Activated CD4-positive, alpha-beta T cell treated with anti-CD3 and anti-CD28 coated beads, Interleukin-2, Interleukin-6, amounts not matched to agents 100 ng/mL and 50 ng/mL, durations not matched to agents 16 hours and 8 hours (primary cell): ENCODE measurements at regions not wholly inside any gene's neighbourhood (a gene's known extent, or its start where the extent isn't known, plus 50 kb on each side); places are given as distances from the start of the nearest gene placed in this dataset.
"Not testable (repeated sequence)": the region's sequence is repeated elsewhere in the genome, so short reads cannot be mapped to it uniquely, and the experiment has no call there.

ENCODE experiments used
- DNase-seq: peaks from one replicate; pipeline ENCODE4 v3.0.0-alpha.2; 2020

DNA sequence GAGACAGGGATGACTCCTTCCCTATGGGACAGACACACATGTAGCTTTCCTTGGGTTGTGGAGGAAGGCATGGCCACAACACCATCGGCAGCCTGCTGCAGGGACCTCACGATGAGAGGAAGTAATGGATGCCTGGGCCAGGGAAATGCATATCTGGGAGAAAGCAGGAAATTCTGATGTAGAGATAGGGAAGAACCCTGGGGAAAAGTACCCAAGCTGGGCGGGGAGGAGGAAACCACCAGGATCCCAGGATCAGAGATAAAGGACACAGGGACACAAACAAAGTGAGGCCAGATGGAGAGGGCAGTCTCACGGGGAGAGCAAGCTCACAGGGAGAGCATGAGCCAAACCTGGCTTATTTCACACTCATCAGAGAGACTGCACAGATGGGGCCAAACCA is 294.7 kb upstream of the TEKT4 start:
- not testable (repeated sequence) for DNase-seq

DNA sequence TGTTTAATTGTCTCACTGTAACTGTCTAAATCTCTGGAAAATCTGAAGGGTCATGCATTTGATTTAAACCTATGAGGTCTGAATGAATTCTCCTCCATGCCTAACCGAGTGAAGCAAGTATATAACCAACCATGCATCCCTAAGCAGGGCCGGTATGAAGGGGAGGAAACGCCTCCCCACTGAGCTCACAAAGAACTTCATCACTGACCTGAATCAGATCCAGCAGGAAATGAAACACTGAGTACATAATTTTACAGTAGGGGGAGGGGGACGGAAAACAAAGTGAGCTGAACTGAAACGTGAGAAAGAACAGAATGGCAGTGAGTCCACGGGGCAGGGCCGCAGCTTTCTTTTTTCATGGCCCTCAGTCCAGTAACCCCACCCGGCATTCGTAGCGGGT is 294.1 kb upstream of the TEKT4 start:
- DNase-seq: peak; percentile 9

DNA sequence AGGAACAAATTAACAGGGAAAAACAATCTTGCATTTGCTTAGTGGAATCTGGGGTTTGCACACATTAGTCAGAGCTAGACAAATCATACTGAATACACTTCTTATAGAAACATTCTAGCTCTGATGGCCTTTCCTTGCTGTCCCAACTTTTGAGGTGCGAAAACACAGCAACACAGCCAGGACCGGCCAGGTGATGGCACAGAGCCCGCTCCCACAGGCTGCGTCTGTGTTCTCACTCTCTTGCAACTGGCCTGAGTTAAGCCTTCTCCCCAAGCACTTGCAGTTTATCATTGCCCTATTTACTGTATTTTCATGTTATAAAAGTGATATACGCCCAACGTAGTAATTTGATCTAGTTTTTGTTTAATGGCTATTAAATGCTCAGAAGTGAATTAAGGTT is 292.0 kb upstream of the TEKT4 start:
- not testable (repeated sequence) for DNase-seq

DNA sequence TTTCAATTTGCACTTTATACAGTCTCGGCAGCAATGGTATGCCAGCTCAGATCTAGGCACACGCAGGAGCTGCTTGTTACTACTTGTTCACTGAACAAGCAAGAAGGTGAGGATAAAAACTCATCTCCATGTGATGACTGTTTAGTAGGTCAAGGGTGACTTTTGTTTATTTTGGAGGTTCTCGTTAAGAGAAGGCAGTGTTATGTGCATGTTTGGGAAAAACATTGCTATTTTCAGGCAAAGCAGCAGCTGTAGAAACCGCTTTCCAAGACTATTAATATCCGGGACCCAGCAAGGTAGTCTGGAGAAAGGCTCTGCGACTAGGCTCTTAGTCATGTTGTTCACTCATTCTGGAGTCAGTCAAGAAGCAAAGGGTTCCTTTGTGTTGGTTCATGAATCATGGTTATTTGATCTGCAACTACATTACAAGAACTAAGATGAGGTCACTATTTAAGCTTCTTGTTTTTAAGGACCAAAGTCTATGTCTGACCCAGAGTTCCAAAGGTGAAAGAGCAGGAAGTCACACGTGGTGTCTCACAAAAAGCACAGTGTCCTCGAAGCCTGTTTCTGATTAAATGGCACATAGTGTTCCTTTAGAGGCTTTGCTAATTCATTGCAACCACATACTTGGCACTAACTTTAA is 288.0 kb upstream of the TEKT4 start:
- not testable (repeated sequence) for DNase-seq

DNA sequence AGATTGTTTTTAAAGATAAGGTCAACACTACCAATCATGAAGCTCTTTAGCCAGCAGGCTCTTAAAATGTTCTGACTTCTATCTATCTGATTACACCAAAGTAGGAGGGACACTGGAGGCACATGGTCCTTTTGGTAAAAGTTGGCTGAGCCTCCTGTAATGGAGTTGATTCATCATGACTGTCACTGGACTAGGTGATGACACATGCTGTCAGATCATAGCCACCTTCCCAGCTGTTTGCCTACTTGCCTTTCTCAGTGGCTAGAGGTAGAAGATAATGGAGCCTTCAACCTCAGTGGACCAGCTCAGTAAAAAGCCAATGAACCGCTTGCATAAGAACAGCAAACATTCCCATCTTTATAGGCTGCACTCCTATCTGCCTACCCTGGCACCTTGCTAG is 286.7 kb upstream of the TEKT4 start:
- not testable (repeated sequence) for DNase-seq

DNA sequence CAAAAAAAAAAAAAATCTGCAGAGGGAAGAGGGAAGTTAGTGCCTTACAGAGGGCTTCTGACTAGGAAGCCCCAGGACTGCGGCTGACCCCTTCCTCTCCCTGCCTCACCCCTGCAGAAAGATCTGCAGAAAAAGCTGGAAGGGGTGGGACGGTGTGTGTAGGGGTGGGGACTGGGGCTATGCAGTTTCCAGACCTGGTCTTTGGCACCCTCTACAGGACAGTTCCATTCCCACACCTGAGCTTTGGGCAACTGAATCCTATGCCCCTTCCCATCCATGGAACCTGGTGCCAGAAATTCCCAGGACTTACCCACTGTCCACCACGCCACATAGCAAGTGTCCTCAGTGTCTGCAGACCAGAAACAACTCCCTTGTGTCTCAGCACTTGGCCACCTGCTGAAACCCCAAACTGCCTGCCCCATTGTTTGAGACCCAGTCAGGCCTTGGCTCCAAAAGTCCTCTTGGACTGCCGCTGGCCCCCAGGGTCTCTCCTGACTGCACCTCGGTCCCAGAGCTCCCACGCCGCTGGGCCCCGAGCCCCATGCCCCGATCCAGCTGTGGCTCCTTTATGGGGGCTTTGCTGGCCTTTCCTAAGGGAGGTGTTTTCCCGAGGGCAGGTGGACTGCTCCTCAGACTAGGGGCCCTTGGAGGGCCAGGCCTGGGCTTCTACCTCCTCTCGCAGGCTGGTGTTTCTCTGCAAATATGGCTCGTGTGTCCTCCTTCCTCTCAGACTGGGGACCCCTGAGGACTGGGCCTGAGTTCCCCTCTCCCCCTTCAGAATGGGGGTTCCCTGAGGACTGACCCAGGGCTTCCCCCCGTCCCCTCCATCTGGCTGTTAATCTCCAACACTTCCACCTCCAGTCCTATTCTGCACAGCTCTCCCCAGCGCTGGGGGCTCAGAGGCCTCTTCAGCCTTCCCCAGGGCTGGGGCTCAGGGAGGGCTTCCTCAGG is 284.9 kb upstream of the TEKT4 start:
- peak; percentile 28 for DNase-seq

DNA sequence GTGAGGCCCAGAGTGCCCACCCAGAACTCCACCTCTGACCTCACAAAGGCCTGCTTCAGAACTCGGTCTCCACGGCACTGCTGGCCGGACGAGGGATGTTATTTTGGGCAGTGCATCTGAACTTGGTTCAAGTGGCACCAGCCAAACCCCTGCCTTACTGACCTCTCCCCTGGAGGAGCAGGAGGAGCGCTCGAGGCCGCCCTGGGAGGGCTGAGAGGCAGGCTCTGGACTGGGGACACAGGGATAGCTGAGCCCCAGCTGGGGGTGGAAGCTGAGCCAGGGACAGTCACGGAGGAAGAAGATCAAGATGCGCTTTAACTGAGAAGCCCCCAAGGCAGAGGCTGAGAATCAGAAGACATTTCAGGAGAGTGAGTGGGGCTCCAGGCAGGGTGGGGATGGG is 284.2 kb upstream of the TEKT4 start:
- not testable (repeated sequence) for DNase-seq

DNA sequence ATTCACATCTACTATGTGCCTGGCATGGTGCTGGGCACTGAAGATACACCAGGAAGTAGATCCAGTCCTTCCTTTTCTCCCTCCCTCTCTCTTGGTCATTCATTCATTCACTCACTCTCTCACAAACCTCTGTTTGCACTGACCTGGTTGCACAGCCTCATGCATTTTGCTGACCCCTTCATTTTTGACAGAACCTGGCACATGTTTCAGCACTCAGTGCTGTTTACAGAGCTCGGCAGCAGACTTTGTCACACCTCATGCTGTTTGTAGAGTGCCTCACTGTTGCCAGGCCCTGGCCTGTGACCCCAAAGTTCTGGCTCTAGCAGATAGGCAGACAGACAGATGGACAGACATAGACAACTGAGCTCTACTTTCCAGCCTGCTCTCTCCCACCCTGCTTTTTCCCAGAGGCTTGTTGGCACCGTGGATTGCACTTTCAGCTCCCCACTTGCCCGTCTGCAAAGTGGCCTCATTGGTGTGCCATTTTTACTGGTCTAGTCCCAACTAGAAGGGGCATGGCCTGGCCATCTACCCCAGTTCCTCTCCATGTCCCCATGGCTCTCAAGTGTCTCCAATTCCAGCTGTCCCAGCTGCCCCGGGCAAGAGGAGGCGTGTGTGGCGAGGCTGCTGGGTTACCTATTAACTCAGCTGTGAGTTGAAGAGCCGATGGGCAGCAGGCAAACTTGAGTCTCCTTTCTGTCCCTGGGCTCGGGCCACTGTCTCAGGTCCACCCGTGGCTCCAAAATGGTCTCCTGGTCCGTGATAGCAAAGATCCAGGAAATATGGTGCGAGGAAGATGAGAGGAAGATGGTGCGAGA is 277.0 kb upstream of the TEKT4 start:
- not testable (repeated sequence) for DNase-seq

DNA sequence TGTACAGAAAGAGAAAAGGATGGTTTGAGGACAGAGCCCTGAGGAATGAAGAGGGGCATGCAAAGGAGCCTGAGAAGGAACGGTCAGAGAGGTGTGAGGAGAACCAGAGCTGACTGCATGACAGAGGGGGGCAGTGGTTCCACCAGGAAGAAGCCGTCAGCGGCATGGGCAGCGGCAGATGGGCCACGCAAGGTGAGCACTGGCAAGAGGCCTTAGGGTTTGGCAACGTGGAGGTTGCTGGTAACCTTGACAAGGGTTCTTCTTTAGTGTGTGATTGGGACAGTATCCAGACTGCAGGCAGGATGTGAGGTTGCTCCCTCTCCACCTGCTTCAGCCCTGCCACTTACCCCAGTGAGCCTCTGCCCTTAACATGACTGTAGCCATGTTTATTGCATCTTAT is 275.3 kb upstream of the TEKT4 start:
- not testable (repeated sequence) for DNase-seq

DNA sequence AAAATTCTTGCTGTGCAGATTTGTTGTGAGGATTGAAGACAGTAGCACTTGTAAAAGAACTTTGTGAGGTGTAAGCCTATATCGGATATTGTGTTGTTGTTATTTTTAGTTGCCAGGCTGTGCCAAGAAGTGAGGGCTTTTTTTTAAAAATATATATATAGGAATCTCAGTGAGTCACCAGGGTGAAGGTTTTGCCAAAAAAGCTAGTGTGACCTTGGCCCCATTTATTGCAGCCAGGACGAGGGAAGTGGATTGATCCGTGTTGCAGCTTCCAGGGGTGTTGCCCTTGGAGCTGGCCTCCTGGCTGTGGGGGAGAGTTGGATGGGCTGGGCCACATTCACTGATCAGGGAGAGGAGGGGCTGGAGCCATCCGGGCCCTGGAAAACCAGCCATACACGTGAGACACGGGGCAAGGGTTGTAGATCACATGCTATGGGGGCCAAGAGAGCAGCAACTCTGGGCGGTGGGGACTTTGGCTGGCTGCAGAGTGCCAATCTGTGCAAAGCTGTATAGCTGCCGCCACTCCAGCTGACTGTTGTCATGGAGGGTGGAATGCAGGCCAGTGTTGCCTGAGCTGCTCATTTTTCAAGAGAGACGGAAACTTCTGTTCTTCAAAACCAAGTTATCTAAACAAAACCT is 273.0 kb upstream of the TEKT4 start:
- not testable (repeated sequence) for DNase-seq

DNA sequence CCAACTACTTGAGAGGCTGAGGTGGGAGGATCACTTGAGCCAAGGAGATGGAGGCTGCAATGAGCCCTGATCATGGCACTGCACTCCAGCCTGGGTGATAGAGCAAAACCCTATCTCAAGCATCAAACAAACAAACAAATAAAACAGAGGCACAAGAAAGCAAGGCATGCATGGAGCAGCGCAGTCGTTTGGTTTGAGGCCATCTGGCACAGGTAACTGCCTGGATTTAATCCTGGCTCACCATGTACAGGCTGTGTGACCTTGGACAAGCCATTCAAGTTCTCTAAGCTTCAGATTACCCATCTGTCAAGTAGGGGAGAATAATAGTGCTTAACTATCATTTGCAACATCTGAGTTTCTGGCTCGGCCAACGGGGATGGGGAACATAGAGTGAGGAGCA is 270.3 kb upstream of the TEKT4 start:
- not testable (repeated sequence) for DNase-seq

DNA sequence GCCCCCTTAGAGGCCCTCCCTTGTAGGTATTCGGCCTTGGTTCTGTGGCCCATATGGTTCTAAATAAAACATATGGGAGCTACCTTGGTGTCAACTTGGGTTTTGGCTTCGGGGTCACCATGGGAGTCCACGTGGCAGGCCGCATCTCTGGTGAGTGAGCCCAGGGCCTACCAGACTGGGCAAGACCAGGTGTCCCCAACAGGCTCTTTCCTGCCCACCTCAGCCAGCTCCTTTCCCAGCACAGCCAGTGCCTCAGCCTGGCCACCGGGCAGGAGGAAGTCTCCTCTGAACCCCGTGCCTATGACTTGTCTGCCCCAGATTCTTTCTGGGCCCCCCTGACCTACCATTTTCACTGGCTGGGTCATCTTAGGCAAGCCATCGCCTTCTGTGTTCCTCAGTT is 268.8 kb upstream of the TEKT4 start:
- no peak for DNase-seq

DNA sequence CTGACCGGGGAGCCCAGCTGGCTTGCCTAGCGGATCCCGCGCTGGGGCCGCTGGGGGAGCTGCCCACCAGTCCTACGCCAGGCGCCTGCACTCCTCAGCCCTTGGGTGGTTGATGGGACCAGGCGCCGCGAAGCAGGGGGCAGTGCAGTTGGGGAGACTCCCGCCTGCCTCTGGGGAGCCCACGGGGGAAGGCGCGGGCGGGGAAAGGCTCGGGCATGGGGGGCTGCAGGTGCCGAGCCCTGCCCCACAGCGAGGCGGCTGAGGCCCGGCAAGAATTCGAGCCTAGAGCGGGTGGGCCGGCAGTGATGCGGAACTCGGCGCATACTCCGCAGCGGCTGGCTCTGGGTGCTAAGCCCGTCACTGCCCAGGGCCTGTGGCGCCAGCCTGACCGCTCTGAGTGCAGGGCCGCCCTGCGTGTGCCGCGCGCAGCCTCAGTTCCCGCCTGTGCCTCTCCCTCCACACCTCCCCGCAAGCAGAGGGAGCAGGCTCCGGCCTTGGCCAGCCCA is 249.1 kb upstream of the TEKT4 start:
- no peak for DNase-seq

DNA sequence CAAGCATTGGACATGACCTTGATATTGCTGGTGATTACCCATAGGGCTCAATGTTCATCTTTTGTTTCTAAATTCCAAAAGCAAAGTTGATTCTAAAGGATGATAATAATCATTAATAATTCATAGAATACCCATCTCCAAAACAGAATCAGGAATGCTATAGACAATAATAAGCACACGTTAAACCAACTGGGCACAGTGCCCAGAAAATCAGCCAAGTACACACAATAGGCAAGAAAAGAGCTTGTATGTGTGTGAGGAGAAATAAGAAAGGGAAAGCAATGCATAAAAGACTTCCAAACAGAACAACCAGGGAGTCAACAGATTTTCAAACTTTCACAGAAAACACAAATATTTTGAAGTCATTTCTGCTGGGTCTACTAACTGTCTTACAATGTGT is 242.3 kb upstream of the TEKT4 start:
- DNase-seq: not testable (repeated sequence)

DNA sequence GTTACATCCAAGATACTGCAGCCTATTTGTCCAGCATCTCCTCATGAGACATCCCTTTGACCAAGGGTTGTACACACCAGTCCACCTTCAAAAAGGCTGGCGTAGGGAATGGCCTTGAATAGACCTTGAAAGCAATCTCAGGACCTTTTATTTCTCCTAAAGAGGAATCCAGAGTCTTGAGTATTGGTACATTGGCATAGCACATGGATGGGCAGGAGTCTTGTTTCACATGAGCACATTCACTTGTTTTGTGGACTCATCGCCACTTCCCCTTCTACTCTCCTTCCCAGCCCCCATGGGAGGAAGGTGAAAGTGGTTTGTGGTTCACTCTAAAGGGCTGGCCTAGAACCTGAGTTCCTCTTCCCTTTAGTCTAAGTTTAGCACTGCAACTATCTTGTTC is 229.8 kb upstream of the TEKT4 start:
- not testable (repeated sequence) for DNase-seq

DNA sequence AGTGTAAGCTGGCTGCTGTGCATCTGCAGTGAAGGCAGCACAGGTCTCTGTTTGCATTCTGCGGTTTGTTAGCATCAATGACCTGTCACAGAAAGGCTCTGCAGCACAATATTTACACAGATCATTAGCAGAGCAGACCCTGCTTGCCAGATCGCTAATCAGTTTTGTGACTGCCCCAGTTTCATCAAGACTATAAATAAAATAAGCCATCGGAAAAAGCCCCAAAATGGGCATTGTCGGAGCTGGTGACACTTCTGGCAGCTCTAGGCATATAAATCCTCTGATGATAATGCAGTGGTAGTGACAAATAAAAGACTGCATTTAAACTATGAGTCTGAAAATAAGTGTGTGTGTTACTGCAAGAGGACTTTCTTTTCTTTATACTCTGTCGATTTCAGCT is 219.1 kb upstream of the TEKT4 start:
- not testable (repeated sequence) for DNase-seq

DNA sequence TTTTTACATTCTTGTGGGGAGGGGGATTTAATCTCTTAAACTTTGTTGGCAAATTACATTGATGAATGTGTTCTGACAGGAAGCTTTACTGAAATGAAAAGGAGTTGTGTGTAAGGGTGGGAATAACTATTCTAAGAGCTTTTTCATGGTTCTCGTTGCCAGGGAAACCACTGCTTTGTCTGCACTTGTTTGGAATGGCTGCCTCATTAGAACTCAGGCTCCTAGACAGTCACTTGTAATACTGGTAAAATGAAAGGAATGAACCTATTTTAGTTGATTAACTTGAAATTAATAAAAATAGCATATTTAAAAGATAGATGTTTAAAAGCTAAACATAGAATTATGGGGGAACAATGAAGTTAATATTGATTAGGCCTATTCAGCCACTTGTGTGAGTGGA is 201.4 kb upstream of the TEKT4 start:
- DNase-seq: not testable (repeated sequence)

DNA sequence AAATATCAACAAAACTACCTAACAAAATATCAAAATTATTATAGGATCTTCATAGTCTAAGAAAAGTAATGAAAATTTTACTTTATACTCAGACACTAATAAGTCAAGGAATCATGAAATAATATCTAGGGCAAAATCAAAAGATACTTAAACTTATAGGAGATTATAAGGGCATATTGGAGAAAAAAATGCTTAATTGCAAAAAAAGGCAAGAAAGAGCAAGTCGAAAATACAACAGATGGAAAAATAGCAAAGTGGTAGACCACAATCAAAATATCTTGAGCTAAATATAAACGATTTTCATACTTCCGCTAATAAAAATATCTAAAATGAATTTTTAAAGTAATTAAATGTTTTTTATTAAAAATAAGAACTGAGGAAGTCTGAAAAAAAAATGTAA is 177.0 kb upstream of the TEKT4 start:
- DNase-seq: not testable (repeated sequence)

DNA sequence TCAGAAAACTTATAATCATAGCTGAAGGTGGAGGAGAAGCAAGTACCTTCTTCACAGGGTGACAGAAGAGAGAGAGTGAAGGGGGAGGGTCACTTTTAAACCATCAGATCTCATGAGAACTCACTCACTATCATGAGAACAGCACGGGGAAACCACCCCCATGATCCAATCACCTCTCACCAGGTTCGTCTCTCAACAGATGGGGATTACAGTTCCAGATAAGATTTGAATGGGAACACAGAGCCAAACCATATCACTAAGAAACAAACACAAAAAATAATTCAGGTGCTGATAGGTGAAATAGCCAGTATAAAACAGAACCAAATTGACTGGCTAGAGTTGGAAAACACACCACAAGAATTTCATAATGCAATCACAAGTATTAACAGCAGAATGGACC is 162.2 kb upstream of the TEKT4 start:
- not testable (repeated sequence) for DNase-seq

DNA sequence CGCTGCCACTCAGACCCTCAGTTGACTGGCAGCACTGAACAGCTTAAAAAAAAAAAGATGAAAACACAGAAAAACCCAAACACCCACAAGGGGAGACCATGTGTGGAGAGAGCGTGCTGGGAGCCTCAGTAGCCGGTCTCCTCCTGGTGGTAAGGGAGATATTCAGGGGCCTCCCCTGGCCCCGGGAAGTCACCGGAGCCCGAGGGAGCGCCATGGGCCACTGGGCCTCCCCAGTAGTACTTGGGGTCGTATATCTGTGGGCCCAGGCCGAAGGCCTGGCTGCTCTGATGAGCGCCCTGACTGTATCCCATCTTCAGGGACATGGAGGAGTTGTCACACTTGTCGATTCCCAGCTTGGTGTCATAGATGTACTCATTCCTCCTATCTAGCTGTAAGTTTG is 145.7 kb upstream of the TEKT4 start:
- no peak for DNase-seq

DNA sequence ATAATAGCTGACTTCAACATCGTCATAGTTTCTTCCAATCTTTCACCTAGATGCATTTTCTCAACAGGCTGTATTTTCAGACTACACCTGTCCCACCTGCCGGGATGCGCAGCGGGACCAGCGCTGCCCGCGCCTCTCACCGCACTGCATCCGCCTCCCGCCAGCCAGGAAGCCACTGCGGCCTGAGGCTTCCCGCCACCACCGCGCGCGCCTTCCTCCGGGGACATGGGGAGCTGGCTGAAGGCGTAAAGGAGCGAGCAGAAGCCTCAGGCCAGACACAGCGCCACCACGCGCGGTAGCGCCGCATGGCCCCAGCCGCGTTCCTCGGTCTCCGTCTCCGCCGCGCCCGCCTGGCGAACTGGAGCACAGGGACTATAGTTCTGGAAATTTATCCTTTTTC is 135.7 kb upstream of the TEKT4 start:
- DNase-seq: peak; percentile 6

DNA sequence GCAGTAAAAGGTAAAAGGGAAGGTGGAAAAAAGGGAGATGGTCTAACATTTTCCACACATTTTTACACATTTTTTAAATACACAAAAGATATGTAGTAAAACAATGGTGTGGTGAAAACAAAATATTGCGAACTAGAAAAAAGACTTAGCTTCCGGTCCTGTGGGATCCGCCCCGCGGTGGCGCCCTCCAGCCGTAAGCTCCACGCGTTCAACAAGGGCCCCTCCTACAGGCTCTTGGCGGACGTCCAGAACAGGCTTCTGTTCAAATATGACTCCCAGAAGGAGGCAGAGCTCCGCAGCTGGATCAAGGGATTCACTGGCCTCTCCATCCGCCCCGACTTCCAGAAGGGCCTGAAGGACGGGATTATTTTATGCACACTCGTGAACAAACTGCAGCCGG is 134.1 kb upstream of the TEKT4 start:
- not testable (repeated sequence) for DNase-seq
